Endothelial cell of umbilical vein (primary cell): ENCODE measurements at regions not wholly inside any gene's neighbourhood (a gene's known extent, or its start where the extent isn't known, plus 50 kb on each side); places are given as distances from the start of the nearest gene placed in this dataset.

Source experiments
- BruUV-seq: library from RNA; stranded (reverse); fragments of 400-500 nt; replicated peaks from 2 replicates; lab custom pipeline; 2021; lab: Mats Ljungman, UMichigan
- CTCF ChIA-PET: fragments of 300-600, 350-600 bp; sonication (Branson Sonifier 250); formaldehyde crosslinking; loops from one replicate; lab custom pipeline; 2021; ENCODE audit warnings: antibody characterized with exemption, inconsistent platforms; lab: Charles Lee
- POLR2A ChIA-PET: fragments of 300-600, 350-600 bp; sonication (Branson Sonifier 250); formaldehyde crosslinking; loops from one replicate; lab custom pipeline; 2021; ENCODE audit warnings: antibody characterized with exemption, inconsistent platforms; lab: Charles Lee
- DNase-seq: peaks from one replicate; pipeline ENCODE4 v3.0.0-alpha.2; 2011; ENCODE audit warnings: low read depth, low spot score
- FAIRE-seq: peaks from 2 replicates; lab custom pipeline; 2011; peaks lifted over from hg19 to GRCh38; lab: Jason Lieb, UNC
- H2AFZ ChIP-seq: 2 replicates; pipeline ENCODE4 v1.6.0; 2012; ENCODE audit warnings: low read depth, low read length, control low read depth, inconsistent platforms
- H3K27ac ChIP-seq: 2 replicates; pipeline ENCODE4 v1.5.1; 2011; ENCODE audit warnings: low read depth, mild to moderate bottlenecking, control low read depth, low read length, moderate library complexity; ENCODE audit not compliant: insufficient read depth
- H3K27me3 ChIP-seq, 2 experiments: 2 replicates each; pipeline versions ENCODE4 v1.6.0 to v1.6.1; 2011; ENCODE audit warnings: low read length in 2 of 2, mixed read lengths in 1 of 2; ENCODE audit not compliant: control insufficient read depth in 2 of 2, insufficient read depth in 2 of 2
- H3K36me3 ChIP-seq, 2 experiments: 2 replicates in 1 of 2; 3 replicates in 1 of 2; pipeline ENCODE4 v1.5.1; 2011; ENCODE audit warnings: low read length in 2 of 2, mild to moderate bottlenecking in 1 of 2, moderate library complexity in 1 of 2; ENCODE audit not compliant: control insufficient read depth in 2 of 2, insufficient read depth in 2 of 2; ENCODE audit errors: extremely low read depth in 1 of 2
- H3K4me1 ChIP-seq: 3 replicates; pipeline ENCODE4 v1.5.1; 2011; ENCODE audit warnings: mild to moderate bottlenecking, low read length; ENCODE audit not compliant: control insufficient read depth, insufficient read depth; ENCODE audit errors: extremely low read depth
- H3K4me2 ChIP-seq: 2 replicates; pipeline ENCODE4 v1.6.1; 2011; ENCODE audit warnings: low read length, control low read depth, mixed read lengths; ENCODE audit not compliant: insufficient read depth
- H3K4me3 ChIP-seq, 3 experiments: fragments of 200-600 bp in 1 of 3; sonication (generic), shearing (Covaris generic) in 1 of 3; replicated peaks in 1 of 3; 2 replicates each; pipeline ENCODE4 v1.5.1; 2011 to 2016; ENCODE audit warnings: control low read depth in 3 of 3, low read length in 3 of 3, mild to moderate bottlenecking in 2 of 3, inconsistent platforms in 1 of 3, low read depth in 1 of 3, moderate library complexity in 1 of 3; ENCODE audit not compliant: insufficient read depth in 1 of 3
- H3K79me2 ChIP-seq: 2 replicates; pipeline ENCODE4 v1.6.0; 2012; ENCODE audit warnings: low read length, inconsistent platforms; ENCODE audit not compliant: control insufficient read depth, insufficient read depth
- H3K9ac ChIP-seq: replicated peaks from 2 replicates; pipeline ENCODE3; 2011; ENCODE audit warnings: low read length, control low read depth; ENCODE audit not compliant: insufficient read depth; ENCODE audit errors: extremely low read depth
- H3K9me1 ChIP-seq: replicated peaks from 3 replicates; pipeline ENCODE4 v1.6.0; 2011; ENCODE audit warnings: mild to moderate bottlenecking, low read length; ENCODE audit not compliant: control insufficient read depth, insufficient read depth; ENCODE audit errors: extremely low read depth
- H3K9me3 ChIP-seq: replicated peaks from 2 replicates; pipeline ENCODE4 v1.5.1; 2012; ENCODE audit warnings: low read length, inconsistent platforms; ENCODE audit not compliant: control insufficient read depth, insufficient read depth
- H4K20me1 ChIP-seq: replicated peaks from 2 replicates; pipeline ENCODE3; 2011; ENCODE audit warnings: mild to moderate bottlenecking, low read length; ENCODE audit not compliant: control insufficient read depth, insufficient read depth; ENCODE audit errors: extremely low read depth
- CTCF ChIP-seq, 2 donors: IDR thresholded peaks; 1 replicate in 1 of 2; 2 replicates in 1 of 2; pipeline ENCODE4 v1.5.1; 2011; ENCODE audit warnings: low read length in 2 of 2, mild to moderate bottlenecking in 2 of 2, moderate library complexity in 2 of 2, control low read depth in 1 of 2, inconsistent platforms in 1 of 2, low read depth in 1 of 2; ENCODE audit not compliant: insufficient read depth in 1 of 2; ENCODE audit errors: extremely low read depth in 1 of 2
- EZH2 ChIP-seq: IDR thresholded peaks from 2 replicates; pipeline ENCODE4 v1.6.1; 2012; ENCODE audit warnings: borderline replicate concordance, low read depth, mild to moderate bottlenecking, moderate library complexity, low read length, inconsistent platforms; ENCODE audit not compliant: severe bottlenecking
- FOS ChIP-seq: IDR thresholded peaks from 2 replicates; pipeline ENCODE4 v1.6.1; 2011; ENCODE audit warnings: mild to moderate bottlenecking, low read length, moderate library complexity, borderline replicate concordance; ENCODE audit not compliant: insufficient read depth
- GATA2 ChIP-seq: IDR thresholded peaks from 2 replicates; pipeline ENCODE4 v1.7.0; 2011; ENCODE audit warnings: low read depth, mild to moderate bottlenecking, moderate library complexity, mixed read lengths, low read length; ENCODE audit not compliant: insufficient read length, insufficient read depth
- JUN ChIP-seq: IDR thresholded peaks from 2 replicates; pipeline ENCODE4 v1.6.1; 2011; ENCODE audit warnings: borderline replicate concordance, low read depth; ENCODE audit not compliant: insufficient read length, insufficient read depth
- MAX ChIP-seq: IDR thresholded peaks from 2 replicates; pipeline ENCODE4 v1.6.1; 2011; ENCODE audit not compliant: insufficient read depth, insufficient read length
- MYC ChIP-seq: IDR thresholded peaks from one replicate; pipeline ENCODE4 v1.6.1; 2011; ENCODE audit warnings: mild to moderate bottlenecking, low read depth, low read length
- POLR2A ChIP-seq: IDR thresholded peaks from 2 replicates; pipeline ENCODE4 v1.6.1; 2012; ENCODE audit warnings: low read depth, mild to moderate bottlenecking, control low read depth, low read length
- POLR2AphosphoS5 ChIP-seq: IDR thresholded peaks from 2 replicates; pipeline ENCODE4 v1.6.1; 2012; ENCODE audit warnings: low read depth, mild to moderate bottlenecking, control low read depth, low read length, moderate library complexity; ENCODE audit not compliant: insufficient read depth
- dilution Hi-C: fragments of 300-500 bp; cut with MboI; formaldehyde crosslinking; loops from one replicate; pipeline ENCODE4 v1.15.0; 2019; ENCODE audit warnings: low sequenced_read_pairs; ENCODE audit not compliant: extremely low pct_ligation_motif_present
- intact Hi-C: fragments of 100-400 bp; cut with micrococcal nuclease; formaldehyde crosslinking; loops from one replicate; pipeline ENCODE4 v1.10.0; 2022

GRCh38 chr6:84967965-84968364 lies 203.6 kb upstream of the TBX18 start:
- ChIA-PET POLR2A (no interaction called here), CTCF (interaction anchor here (0.7 to 2.7 kb wide), 19 partner anchors 47 to 1108 kb away, joined by 3 to 42 read pairs (median 4); partner anchors contain the start of genes CEP162, CYB5R4 and TBX18)
- Histone ChIP-seq H3K9me1 (no peaks in the 10 kb centered on the region), H3K27me3 (no peaks in the 10 kb centered on the region), H3K9me3 (no peaks in the 10 kb centered on the region), H3K4me2 (no peak overlapping the region), H3K4me1 (no peaks in the 10 kb centered on the region), H3K4me3 (no peak overlapping the region), H3K9ac (no peak overlapping the region), H3K79me2 (no peaks in the 10 kb centered on the region), H4K20me1 (no peaks in the 10 kb centered on the region), H3K27ac (no peak overlapping the region), H3K36me3 (no peaks in the 10 kb centered on the region), H2AFZ (no peak overlapping the region)
- TF ChIP-seq MAX = no peak
- no peak for TF ChIP-seq GATA2
- no peak for TF ChIP-seq CTCF (IDR thresholded peaks at IDR 0.05; ENCODE audit: extremely low read depth in 1 of 2, insufficient read depth in 1 of 2, low read depth in 1 of 2, low read length in 2 of 2)
- no peak for TF ChIP-seq POLR2A
- TF ChIP-seq FOS = no peak
- TF ChIP-seq MYC = no peak
- no peak for TF ChIP-seq JUN
- no peak for TF ChIP-seq EZH2
- no peak for TF ChIP-seq POLR2AphosphoS5
- dilution Hi-C loops (no loop called here), intact Hi-C loops (loop anchor here (1.0 to 5.0 kb wide), 10 partner anchors 194 to 1086 kb away; partner anchors contain the start of genes CEP162 and TBX18)
- BruUV-seq = no TSS peak
- FAIRE-seq (no peak), DNase-seq (no peak)
